OCI-M2 (cell line): ENCODE measurements at regions not wholly inside any gene's neighbourhood (a gene's known extent, or its start where the extent isn't known, plus 50 kb on each side); places are given as distances from the start of the nearest gene placed in this dataset.

Source experiments
- DNase-seq: peaks from one replicate; lab custom pipeline; 2025; ENCODE audit not compliant: unreplicated experiment; lab: John Stamatoyannopoulos, UW

DNA sequence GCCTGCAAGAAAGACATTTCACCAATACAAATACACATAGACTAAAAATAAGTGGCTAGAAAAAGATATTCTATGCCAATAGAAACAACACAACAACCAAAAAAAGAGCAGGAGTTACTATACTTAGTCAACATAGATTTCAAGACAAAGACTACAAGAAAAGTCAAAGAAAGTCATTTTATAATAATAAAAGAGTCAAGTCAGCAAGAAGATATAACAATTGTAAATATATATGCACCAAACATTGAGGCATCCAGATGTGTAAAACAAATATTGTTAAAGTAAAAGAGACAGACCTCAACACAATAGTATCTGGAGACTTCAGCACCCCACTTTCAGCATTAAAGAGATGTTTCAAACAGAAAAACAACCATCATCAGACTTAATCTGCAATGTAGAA lies 104.6 kb downstream of the AMY1C start:
- DNase-seq = no peak

DNA sequence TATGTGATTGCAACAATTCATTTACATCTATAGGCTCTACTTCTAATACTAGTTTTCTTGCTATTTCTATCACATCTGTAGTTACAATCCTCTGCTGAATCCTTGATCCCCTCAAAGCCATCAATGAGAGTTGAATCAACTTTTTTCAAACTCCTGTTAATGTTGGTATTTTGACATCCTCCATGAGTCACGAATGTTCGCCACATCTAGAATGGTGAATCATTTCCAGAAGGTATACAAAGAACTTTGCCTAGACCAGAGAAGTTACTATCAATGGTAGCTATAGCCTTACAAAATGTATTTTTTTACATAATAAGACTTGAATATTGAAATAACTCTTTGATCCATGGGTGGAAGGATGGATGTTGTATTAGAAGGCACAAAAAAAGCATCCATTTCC lies 110.0 kb downstream of the AMY1C start:
- no peak for DNase-seq

DNA sequence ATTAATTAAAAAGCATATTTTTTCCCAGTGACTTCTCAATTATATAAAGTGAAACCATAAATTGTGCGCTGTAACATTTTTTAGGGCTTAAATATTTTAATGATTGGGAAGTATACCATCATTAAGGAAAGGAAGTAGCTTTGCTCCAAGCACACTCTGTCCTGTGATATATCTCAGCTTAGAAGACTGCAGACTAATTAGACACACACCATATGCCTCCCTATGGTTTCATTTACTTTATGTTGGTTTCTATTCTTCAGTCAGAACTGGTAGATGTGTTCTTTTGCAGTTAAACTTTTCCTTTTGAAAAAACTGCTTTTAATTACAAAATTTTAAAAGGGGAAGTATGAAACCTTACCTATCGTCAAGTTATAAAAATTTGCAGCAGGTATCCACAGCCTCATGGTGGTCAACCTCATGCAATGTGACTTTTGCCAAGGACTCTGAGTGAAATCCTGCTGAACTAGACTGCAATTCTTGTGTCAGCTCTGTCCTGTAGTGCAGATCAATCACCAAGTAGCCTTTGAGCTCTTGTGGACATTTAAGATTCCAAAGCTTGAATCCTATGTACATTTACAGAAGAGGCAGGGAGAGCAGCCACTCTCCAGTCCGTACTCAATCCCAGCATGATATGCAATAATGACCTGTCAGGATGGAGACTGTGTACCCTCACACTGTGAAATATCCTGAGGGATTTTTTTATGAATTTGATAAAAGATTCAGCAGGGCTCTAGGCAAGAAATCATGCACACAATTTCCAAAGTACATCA lies 149.1 kb downstream of the AMY1C start:
- no peak for DNase-seq

DNA sequence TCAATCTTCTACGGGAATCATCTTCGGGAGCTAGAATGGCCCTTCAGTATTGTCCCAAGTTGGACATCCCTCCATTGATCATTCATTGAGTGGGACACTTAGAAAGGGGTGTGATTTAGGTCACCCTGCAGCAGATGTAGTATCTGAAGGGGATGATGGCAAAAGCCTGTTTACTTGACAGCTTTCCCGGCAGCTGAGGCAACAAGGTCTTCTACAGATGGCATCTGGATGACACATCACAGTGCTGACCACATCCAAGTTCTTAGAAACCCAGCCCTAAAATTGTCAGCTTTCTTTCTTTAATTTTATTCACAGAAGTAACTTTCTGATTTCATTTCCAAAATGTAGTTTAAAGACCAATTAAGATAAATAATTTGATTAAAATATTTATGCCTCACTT lies 150.3 kb downstream of the AMY1C start:
- no peak for DNase-seq

GRCh38 chr1:103901072-103901471 lies 151.4 kb downstream of the AMY1C start:
- no peak for DNase-seq

GRCh38 chr1:103905363-103905762 lies 155.7 kb downstream of the AMY1C start:
- no peak for DNase-seq

DNA sequence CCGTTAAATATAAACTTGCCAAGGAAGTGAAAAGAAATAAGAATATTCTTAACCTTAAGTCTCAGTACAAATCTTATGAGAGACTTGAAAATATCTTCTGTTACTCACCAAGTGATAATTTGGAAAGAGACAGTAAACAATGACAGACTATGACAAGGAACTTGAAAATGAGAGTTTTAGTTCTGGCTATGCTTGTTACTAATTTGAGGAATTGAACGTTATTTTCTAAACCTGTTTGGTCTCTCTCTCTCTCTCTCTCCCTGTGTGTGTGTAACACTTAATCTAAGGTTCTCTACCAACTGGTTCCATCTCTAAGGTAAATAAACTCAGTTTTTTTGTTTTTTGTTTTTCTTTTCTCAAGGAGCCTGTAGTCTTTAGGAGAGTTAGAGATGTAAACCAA lies 161.8 kb downstream of the AMY1C start:
- no peak for DNase-seq

DNA sequence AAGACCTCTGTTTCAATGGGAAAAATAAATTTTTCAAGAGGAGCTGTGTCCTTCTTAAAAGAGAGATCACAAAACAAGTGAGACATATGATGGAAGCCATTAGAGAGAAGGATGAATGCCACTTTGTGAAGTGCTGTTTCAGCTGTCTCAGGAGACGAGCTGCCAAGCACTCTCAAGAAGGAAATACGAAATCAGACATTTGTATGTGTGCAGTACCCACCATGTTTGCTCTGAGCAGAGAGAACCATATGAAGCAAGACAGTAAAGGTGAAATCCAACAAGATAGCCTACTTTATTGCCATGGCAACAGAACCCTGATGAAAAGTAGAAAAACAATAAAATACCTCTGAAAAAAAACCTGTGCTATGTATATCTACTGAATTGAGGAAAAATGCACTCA lies 168.1 kb downstream of the AMY1C start:
- DNase-seq = no peak

DNA sequence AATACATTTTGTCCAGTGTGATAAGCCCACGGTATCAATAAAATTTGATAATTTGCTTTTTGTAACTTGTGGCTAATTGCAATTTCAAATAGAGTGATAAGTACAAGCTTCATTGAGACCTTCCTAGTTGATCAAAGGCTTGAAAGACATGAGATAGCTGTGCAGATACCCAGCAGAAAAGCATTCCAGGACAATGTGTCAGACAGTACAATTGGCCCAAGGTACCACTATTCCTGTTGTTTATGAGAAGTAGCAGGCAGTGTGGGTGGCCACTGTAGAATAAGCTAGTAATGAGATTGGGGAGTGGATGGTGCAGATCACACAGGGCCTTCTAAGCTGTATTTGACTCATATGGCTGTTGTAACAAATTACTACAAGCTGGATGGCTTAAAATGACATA lies 182.2 kb downstream of the AMY1C start:
- no peak for DNase-seq

DNA sequence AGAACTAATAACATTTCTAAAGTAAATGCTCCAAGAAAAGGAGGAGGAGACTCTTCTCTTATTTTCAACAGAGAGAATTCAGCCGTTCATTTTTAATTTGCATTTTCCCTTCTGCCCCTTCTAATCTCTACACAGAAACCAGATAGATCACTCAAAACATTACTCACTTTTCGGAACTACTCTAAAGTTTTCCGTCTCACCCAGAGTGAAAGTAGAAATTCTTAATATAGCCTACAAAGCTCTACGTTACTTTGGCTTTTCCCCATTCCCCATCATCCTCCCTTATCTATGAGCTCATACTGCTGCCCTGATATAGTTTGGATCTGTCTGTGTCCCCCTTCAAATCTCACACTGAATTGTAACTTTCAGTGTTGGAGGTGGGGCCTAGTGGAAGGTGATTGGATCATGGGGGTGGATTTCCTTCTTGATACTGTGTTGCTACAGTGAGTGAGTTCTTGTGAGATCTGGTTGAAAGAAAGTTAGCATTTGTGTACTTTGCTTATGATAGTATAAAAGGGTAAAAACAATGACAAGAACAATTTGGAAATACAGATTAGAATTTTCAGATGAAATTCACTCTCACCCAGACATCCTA lies 188.2 kb downstream of the AMY1C start:
- DNase-seq = no peak

GRCh38 chr1:103941086-103941485 lies 191.4 kb downstream of the AMY1C start:
- DNase-seq = no peak

- DNase-seq = no peak
Measured at GRCh38 chr1:103942029-103942428, 192.3 kb downstream of the AMY1C start.

DNA sequence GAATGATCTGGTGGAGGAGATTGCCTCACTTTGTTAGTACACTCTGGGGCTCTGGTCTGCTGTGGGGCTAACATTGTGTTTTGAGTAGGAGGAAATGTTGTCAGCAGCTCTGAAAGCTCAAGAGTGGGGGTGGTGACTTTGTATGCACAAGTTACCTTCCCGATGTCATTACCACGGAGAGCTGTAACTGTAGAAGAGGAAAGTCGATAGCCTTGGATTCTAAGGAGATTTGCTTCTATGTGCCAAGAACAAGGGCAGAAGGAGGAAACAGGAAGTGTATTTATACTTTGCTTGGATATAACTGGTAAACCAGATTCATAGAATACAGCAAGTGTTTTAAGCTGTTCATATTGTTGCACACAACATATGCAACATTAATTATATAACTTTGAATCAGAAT lies 196.1 kb downstream of the AMY1C start:
- DNase-seq = no peak

GRCh38 chr1:103948526-103948925 lies 198.8 kb downstream of the AMY1C start:
- no peak for DNase-seq

DNA sequence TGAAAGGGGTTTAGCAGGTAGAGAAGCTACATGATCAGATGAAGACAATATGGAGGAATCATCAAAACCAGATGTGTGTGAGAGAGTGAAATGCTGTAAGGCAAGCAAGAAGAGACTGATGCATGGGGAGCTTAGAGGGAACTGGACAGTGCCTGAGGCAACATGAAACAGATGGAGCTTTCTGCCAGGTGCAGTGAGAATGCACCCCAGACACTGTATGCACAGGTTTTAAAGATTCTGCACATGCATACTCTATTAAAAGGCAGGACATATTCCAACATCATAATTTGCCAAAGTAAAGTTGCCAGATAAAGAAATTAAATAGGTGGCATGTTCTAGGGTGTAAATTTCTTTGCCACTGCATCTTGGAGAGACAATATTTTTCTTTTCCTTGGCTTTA lies 200.1 kb downstream of the AMY1C start:
- DNase-seq = no peak

DNA sequence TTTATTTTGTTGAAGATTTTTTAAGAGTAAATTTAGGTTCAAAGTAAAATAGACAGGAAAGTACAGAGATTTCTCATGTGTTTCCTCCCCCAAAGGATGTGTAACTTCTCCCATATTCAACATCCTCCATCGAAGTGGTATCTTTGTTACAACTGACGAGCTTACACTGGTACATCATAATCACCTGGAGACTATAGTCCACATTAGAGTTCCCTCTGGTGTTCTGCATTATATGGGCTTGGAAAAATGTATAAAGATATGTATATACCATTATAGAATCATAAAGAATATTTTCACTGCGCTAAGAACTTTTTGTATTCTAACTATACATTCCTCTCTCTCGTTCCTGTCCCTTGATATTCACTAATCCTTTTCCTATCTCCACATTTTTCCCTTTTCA lies 203.7 kb downstream of the AMY1C start:
- no peak for DNase-seq

DNA sequence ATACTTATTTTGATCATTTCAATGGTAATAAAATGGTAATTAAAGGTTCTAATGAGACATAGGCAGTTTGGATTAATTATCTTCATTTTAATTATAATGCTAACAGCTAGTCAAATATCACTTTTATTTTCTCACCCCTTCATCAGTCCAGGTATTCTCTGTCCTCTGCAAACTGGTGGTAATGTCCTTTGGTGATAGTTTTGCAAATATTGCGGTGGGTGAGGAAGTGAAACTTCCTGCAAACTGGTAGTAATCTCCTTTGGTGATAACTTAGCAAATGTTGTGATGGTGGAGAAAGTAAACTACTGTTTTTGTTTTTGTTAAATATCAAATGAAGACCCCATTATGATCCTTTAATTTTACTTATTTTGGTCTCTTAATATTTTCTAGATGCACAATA lies 209.0 kb downstream of the AMY1C start:
- DNase-seq = no peak

DNA sequence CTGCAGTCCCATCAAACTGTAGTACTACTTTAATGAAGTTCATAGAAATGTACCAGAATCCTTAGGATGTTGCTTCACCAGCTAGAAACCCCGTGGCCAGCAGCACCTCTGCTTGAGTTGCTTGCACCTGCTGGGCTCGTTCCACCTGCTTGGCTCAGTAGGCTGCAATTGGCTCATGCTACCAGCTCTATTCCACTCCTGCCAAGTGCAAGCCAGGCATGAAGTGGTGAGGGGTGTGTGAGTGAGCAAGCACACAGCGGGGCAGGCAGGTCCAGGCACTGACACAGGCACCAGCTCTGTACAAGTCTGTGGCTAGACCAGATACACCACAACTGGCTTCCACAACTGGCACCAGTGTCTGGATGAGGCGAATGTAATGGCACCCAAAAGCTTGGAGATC lies 209.9 kb downstream of the AMY1C start:
- DNase-seq = no peak

- no peak for DNase-seq
Measured at GRCh38 chr1:103960045-103960444, 210.3 kb downstream of the AMY1C start.

- DNase-seq = no peak
Measured at GRCh38 chr1:103960710-103961109, 211.0 kb downstream of the AMY1C start.

DNA sequence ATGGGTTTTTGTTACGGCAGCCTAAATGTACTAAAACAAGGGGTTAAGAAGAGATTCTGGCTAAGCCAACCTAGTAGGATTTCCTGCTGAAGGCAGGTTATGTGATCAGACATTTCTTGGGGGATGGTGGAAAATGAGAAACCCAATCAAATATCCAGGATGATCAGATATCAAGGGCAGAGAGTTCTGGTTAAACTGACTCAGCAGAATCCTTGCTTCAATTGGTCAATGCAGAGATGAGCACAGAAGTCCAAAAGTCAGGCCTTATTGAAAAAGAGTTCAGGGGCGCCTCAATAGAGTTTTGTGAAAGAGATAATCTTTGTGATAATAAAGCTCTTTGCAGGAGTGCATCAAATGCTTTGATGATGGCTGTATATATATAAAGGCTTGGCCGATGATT lies 237.1 kb downstream of the AMY1C start:
- DNase-seq = no peak

GRCh38 chr1:103997631-103998030 lies 247.9 kb downstream of the AMY1C start:
- no peak for DNase-seq
